ENCODE measurements at regions not wholly inside any gene's neighbourhood (a gene's known extent, or its start where the extent isn't known, plus 50 kb on each side); places are given as distances from the start of the nearest gene placed in this dataset.

- no peak overlapping the region for H3K4me3 ChIP-seq (ENCODE audit: low read length)
- intact Hi-C loops (cut with DNase I, micrococcal nuclease) = loop anchor here in 1 of 2 experiments (10.0 kb wide), 1 partner anchor 1005 kb away; no protein-coding TSS in a partner anchor
- Mint-ChIP-seq H3K36me3 (ENCODE audit: low read depth) (no peaks in the 10 kb centered on the region), H3K4me1 (ENCODE audit: low read depth) (peaks cover 22% of the 10 kb centered on the region), H3K4me3 (no peak overlapping the region), H3K27ac (no peak overlapping the region), H3K9me3 (no peaks in the 10 kb centered on the region), H3K27me3 (no peaks in the 10 kb centered on the region)
- H3K27ac ChIP-seq (ENCODE audit: low read depth in 1 of 2, low read length in 2 of 2) = no peak overlapping the region
- TF ChIP-seq CTCF (IDR thresholded peaks at IDR 0.05) = no peak
- no peaks in the 10 kb centered on the region for H3K36me3 ChIP-seq (ENCODE audit: insufficient read depth, low read length)
- H3K9me3 ChIP-seq (ENCODE audit: control insufficient read depth in 1 of 2, insufficient read depth in 1 of 2, low read length in 2 of 2) = no peaks in the 10 kb centered on the region
- H3K4me1 ChIP-seq (ENCODE audit: insufficient read depth, low read length) = peaks cover 14% of the 10 kb centered on the region
- CTCF ChIA-PET = interaction anchor here (4.3 to 4.4 kb wide), 2 partner anchors 12 to 119 kb away, joined by 25 to 54 read pairs; no protein-coding TSS in a partner anchor
- H3K27me3 ChIP-seq (ENCODE audit: control insufficient read depth in 1 of 2, insufficient read depth in 2 of 2, low read length in 2 of 2) = no peaks in the 10 kb centered on the region
- POLR2A ChIA-PET = interaction anchor here (3.4 kb wide), 1 partner anchor 117 kb away, joined by 13 read pairs; no protein-coding TSS in a partner anchor
- DNase-seq (no peak), ATAC-seq (ENCODE audit: poor library complexity) (no peak)
Observed at GRCh38 chr11:11039208-11039965, 181.5 kb upstream of the ZBED5 start.

- Histone ChIP-seq H3K27me3 (ENCODE audit: control insufficient read depth in 1 of 2, insufficient read depth in 2 of 2, low read length in 2 of 2) (no peaks in the 10 kb centered on the region), H3K9me3 (ENCODE audit: control insufficient read depth in 1 of 2, insufficient read depth in 1 of 2, low read length in 2 of 2) (no peaks in the 10 kb centered on the region), H3K36me3 (ENCODE audit: insufficient read depth, low read length) (no peaks in the 10 kb centered on the region), H3K4me1 (ENCODE audit: insufficient read depth, low read length) (peaks cover 14% of the 10 kb centered on the region), H3K4me3 (ENCODE audit: low read length) (no peak overlapping the region), H3K27ac (ENCODE audit: low read depth in 1 of 2, low read length in 2 of 2) (no peak overlapping the region)
- Mint-ChIP-seq H3K27ac (no peak overlapping the region), H3K4me3 (no peak overlapping the region), H3K36me3 (ENCODE audit: low read depth) (no peaks in the 10 kb centered on the region), H3K9me3 (no peaks in the 10 kb centered on the region), H3K4me1 (ENCODE audit: low read depth) (peaks cover 22% of the 10 kb centered on the region), H3K27me3 (no peaks in the 10 kb centered on the region)
- TF ChIP-seq CTCF (IDR thresholded peaks at IDR 0.05) = no peak
- POLR2A ChIA-PET = interaction anchor here (1.2 to 3.4 kb wide), 4 partner anchors 109 to 181 kb away, joined by 3 to 13 read pairs (median 4); partner anchors contain the start of gene ZBED5
- CTCF ChIA-PET = interaction anchor here (1.8 to 4.4 kb wide), 4 partner anchors 11 to 749 kb away, joined by 5 to 54 read pairs (median 20); no protein-coding TSS in a partner anchor
- DNase-seq (no peak), ATAC-seq (ENCODE audit: poor library complexity) (no peak)
- intact Hi-C loops (cut with DNase I, micrococcal nuclease) = loop anchor here in 1 of 2 experiments (10.0 kb wide), 1 partner anchor 1006 kb away; no protein-coding TSS in a partner anchor
Observed at GRCh38 chr11:11038782-11039181, 180.9 kb upstream of the ZBED5 start.

- Histone ChIP-seq H3K4me1 (ENCODE audit: insufficient read depth, low read length) (peaks cover 14% of the 10 kb centered on the region), H3K27me3 (ENCODE audit: control insufficient read depth in 1 of 2, insufficient read depth in 2 of 2, low read length in 2 of 2) (no peaks in the 10 kb centered on the region), H3K4me3 (ENCODE audit: low read length) (no peak overlapping the region), H3K36me3 (ENCODE audit: insufficient read depth, low read length) (no peaks in the 10 kb centered on the region), H3K27ac (ENCODE audit: low read depth in 1 of 2, low read length in 2 of 2) (no peak overlapping the region), H3K9me3 (ENCODE audit: control insufficient read depth in 1 of 2, insufficient read depth in 1 of 2, low read length in 2 of 2) (no peaks in the 10 kb centered on the region)
- DNase-seq (no peak), ATAC-seq (ENCODE audit: poor library complexity) (no peak)
- no peaks in the 10 kb centered on the region for H3K9me3 Mint-ChIP-seq
- intact Hi-C loops (cut with DNase I, micrococcal nuclease) = loop anchor here in 1 of 2 experiments (10.0 kb wide), 1 partner anchor 1006 kb away; no protein-coding TSS in a partner anchor
- no peak overlapping the region for H3K4me3 Mint-ChIP-seq
- no peak for TF ChIP-seq CTCF (IDR thresholded peaks at IDR 0.05)
- H3K27me3 Mint-ChIP-seq = no peaks in the 10 kb centered on the region
- ChIA-PET CTCF (interaction anchor here (0.9 to 4.4 kb wide), 8 partner anchors 11 to 749 kb away, joined by 3 to 54 read pairs (median 7); no protein-coding TSS in a partner anchor), POLR2A (interaction anchor here (0.9 to 3.4 kb wide), 5 partner anchors 19 to 181 kb away, joined by 3 to 13 read pairs (median 3); partner anchors contain the start of gene ZBED5)
- H3K27ac Mint-ChIP-seq = no peak overlapping the region
- H3K4me1 Mint-ChIP-seq (ENCODE audit: low read depth) = peaks cover 22% of the 10 kb centered on the region
- H3K36me3 Mint-ChIP-seq (ENCODE audit: low read depth) = no peaks in the 10 kb centered on the region
Observed at GRCh38 chr11:11038352-11038751, 180.5 kb upstream of the ZBED5 start.
